ENCODE measurements at regions not wholly inside any gene's neighbourhood (a gene's known extent, or its start where the extent isn't known, plus 50 kb on each side); places are given as distances from the start of the nearest gene placed in this dataset.

GRCh38 chr7:42494199-42494710, 257.2 kb upstream of the GLI3 start:
- peak in 3 of 56 donors; percentile 6 to 10 (median 10) for DNase-seq

DNA sequence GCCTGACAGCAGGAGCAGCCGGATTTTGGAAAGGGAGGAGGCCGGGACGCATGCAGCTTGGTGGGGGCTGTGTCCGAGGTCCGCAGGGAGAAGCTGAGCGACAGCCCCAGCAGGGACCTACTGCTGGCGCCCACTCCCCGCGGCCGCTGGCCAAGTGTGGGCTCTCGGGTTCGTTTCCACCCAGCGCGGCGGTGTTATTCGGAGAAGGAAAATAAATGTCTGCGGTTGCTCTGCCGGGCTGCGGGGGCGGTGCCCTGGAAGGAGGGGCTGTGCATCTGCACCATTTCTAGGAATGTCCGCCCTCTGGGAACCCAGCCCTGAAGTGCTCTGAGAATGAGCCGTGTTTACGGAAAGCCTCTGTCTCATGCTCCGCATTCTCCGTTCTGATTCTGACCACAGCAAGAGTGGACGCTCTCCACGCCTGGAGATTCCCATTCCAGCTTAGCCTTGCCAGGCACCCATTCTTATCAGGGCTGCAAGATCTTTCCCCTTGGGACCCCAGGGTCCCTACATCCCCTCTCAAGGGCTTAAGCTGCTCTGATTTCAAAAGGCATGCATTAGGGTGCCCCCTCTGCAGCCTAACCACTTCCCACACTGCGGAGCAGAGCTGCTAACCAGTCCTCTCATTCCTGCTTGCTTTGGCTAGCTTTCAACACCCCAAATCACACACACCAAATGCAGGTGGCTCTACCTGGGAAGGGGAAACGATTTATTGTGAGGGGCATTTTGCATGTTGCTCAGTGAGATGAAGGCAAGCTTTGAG, 256.6 kb upstream of the GLI3 start:
- DNase-seq = peak in 30 of 56 donors; percentile 5 to 69 (median 24)

- peak in 2 of 56 donors; percentile 3 to 17 for DNase-seq
Observed at GRCh38 chr7:42492920-42493319, 255.9 kb upstream of the GLI3 start.

DNA sequence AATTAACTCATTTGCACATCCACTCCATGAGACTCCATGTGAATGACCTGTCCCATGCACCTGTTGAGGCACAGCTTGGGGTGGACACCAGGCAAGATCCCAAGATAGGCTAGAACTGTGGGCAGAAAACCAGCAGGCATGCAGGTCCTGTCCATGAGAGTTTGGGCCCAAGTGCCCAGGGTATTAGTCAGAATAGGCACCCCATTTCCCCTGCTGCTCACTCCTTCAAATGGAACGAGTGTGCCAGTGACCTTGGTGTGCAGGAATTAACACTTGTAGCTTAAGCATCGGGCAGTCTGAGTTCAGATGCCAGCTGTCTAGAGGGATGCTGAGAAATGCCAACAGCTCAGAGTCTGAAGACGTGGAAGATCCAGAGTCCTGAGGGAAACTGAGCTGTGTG, 254.1 kb upstream of the GLI3 start:
- DNase-seq = no peak

DNA sequence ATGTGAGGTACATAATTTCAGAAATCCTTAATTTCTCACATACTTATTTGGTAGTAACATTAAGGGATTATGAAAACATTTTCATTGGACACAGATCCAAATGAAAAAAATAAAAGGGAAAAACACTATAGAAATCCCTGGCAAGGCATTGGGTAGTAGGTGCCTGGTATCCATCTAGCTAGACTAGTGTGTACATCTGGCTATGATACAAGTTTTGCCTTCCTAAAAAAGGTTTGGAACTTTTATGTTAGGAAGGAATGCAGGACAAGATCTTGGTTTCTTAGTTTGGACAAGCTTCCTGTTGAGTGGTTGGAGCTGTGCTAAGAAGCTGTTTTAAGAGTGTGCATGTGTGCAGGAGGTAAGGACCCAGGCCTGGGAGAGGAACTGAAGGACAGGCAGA, 252.3 kb upstream of the GLI3 start:
- DNase-seq = no peak

DNA sequence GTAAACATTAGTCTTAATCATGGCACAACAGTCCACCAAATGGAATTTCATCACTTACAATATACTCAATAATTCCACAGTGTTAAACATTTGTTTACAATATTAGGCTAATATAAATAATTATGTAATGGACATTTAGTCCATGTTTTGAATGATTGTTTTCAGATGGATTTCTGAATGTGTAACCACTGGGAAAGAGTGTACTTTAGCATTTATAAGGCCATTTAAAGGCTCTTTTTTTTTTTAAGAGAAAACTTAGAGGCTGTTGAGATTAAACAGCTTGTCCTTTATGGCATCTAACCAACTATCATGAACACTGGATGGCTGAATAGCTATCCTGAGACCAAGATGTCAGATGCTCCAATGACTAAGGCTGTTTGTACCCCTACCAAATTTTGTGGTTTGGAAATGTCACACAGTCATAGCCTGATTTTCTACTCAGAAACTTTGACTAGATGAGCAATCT, 248.3 kb upstream of the GLI3 start:
- no peak for DNase-seq

DNA sequence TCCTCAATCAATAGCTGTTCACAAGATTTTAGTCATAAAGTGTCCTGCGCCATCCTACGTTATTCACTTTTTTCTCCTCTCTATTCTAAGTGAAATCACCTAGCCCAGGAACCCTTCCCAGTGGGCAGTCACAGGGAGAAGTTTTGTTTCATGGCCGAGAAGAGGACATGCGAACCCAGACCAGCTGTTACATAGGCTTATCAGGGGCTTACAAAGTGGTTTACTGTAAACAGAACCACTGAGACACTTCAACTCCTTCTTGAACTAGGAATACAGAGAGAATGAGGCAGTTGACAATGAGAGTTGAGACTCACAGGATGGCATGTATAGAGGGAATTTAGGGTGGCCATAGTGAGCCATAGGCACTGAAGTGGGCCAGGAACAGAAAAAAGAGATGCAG, 246.9 kb upstream of the GLI3 start:
- DNase-seq = no peak

GRCh38 chr7:42479816-42480633, 243.0 kb upstream of the GLI3 start:
- no peak for DNase-seq

DNA sequence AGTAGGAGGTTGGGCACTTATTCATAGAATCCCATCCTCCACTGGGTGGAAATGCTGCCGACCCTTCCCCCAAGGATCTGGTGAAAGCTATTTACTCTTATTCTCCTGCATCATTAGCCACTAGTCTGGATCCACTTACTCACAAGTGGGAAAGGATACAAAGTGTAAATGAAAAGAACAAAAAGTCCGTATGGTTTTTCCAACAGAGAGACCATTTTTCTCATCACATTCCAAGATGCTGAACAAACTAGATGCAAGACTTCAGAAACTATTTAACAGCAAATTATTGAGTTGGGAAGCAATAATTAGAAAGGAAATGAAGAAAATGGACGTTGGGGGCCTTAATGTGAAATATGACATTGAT, 242.4 kb upstream of the GLI3 start:
- DNase-seq = no peak

- no peak for DNase-seq
Observed at GRCh38 chr7:42478717-42479116, 241.7 kb upstream of the GLI3 start.

GRCh38 chr7:42476255-42476654, 239.2 kb upstream of the GLI3 start:
- no peak for DNase-seq

DNA sequence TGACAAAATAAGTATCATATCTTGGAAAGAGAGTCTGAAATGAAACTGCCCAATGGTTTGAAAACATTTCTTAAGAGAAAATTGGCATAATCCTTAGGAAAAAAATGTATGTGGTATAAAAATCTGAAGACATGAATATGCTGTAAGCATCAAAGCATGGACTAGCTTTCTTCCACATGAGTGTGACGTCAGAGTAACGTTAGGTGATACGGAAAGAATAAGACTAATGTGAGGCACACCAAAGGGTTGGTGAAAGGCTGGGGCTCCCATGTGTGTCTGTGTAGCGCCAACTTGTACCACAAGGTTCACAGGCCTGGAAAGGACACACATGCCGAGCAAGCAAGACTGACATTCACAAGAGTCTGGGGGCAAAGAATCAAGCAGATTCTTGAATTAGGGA, 238.1 kb upstream of the GLI3 start:
- no peak for DNase-seq

DNA sequence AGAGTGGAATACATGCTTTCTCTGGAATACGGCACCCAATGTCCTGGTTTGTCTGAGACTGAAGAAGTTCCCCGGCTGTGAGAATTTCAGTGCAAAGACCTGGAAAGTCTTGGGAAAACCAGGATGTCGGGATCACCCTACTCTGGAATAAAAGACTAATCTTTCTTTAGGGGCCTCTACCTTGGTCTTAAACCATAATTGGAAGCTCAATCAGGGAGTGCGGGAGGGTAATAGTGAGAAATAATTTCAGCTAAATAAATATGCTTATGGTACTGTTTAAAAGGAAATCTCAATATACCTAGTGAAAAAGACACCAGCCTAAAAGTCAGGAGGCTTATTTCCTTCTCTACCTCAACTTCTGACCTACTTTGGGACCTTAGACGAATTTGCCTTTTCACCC, 236.1 kb upstream of the GLI3 start:
- DNase-seq = no peak

DNA sequence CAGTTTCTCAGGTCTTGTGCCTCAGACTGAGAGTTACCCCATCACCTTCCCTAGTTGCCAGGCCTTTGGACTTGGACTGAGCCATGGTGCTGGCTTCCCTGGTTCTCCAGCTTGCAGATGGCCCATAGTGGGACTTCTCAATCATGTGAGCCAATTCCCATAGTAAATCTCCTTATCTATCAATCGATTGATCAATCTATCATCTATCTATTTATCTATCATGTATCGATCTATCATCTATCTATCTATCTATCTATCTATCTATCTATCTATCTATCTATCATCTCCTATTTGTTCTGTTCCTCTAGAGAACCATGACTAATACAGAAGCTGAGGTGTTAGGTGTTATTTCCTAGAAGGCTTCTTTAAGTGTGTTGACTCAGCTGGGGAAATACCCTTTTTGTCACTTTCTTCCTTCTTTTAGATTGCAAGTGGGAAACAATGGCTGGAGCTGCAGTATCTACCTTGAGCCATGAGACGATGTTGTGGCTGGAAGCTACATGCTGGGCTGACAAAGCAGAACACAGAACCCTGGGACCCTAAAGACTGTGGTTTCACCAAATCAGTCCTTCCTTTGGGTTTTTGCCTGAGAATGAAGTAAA, 234.7 kb upstream of the GLI3 start:
- DNase-seq = no peak

DNA sequence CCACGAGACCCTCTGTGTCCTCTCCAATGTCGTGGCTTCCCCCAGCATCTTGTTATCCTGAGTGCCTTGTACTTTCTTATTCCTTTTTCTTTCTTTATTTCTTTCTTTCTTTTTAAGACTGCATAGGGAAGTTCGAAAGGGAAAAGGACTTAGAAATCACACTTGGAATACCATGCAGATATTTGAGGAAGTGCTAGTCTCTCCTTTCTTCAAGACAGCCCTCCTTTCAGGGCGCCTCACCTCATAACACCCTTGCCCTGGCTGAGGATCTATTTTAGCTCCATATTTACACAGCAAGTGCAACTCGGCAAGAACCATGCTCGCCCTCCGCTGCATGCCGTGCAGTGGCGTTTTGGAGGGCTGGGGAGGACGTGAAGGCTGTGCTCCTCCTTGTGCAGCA, 232.3 kb upstream of the GLI3 start:
- no peak for DNase-seq

GRCh38 chr7:42468471-42468870, 231.5 kb upstream of the GLI3 start:
- no peak for DNase-seq

GRCh38 chr7:42461537-42461936, 224.5 kb upstream of the GLI3 start:
- DNase-seq = no peak

DNA sequence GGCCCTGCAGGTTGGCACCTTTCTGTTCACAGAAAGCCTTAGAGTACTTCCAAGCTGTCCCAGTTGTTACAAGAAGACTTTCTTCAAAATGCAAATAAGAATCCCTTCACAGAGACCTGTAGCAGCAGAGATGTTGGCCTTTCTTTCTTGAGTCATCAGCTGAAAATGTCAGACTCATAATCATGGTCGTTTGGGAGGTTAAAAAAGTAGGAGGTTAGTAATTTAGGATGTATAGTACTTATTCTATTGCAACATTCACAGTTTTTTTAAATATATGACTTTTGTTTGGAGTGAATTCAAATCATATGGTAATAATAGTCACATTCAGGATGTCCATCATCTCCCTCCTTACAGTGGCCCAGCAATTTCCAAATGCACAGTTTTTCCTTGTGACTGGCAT, 223.9 kb upstream of the GLI3 start:
- no peak for DNase-seq

GRCh38 chr7:42460148-42460547, 223.1 kb upstream of the GLI3 start:
- no peak for DNase-seq

DNA sequence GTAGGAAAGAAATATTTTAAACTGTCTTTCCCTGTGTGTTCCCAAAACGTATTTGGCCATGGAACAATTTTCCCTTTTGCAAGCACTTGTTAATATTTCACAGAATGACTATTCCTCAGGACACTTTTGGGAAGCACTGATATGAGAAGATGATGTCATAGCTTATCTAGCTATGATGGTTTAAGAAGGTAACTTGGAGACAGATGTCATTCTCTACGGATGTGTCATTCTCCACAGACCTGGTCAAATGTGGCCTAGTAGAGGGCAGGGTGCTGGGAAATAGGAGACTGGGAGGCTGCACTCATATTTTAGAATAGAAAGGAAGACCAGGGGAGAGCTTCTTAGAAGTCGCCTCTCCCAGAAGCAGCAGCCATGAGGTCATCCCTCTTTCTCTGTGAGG, 220.7 kb upstream of the GLI3 start:
- no peak for DNase-seq

- no peak for DNase-seq
Observed at GRCh38 chr7:42456756-42457276, 219.8 kb upstream of the GLI3 start.

GRCh38 chr7:42456267-42456666, 219.3 kb upstream of the GLI3 start:
- no peak for DNase-seq
